GM21528 (cell line): ENCODE measurements at regions not wholly inside any gene's neighbourhood (a gene's known extent, or its start where the extent isn't known, plus 50 kb on each side); places are given as distances from the start of the nearest gene placed in this dataset.

Experiments
- ATAC-seq: cut with Tn5 transposase; IDR thresholded peaks from one replicate; pipeline ENCODE4 v1.9.1; 2021; ENCODE audit warnings: mild to moderate bottlenecking, moderate library complexity; ENCODE audit not compliant: unreplicated experiment, low FRiP score

DNA sequence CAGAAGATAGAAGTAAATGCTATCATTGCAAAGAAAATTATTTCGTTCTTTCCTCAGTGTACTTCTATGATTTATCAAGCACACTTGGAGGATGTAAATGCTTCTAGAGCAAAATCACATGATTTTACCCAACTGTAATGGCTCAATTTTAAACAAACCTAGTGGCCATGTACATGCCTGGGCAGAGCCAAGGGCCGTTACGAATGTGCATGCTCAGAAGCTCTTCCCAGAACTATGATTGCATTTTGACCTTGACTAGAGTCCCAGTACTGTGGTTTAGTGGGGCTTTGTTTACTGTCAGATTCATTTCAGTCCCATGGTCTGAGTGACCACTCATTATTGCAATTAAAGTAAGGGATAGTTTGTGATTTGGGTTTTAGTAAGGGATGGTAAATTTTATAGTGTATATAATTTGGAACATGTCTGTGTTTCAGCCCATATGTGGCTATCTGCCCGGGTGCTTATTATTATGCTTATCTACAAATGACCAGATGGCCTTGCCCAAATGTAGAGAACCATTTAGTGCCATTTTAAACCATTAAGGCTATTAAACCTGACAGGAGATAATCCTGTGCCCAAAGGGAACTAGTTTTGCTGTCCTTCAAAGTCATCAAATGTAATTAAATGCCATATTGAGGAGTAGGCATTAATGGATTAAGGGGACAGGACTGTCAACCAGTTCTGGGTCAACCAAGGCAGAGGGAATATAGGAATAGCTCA is 239.1 kb downstream of the ICOS start:
- no peak for ATAC-seq

DNA sequence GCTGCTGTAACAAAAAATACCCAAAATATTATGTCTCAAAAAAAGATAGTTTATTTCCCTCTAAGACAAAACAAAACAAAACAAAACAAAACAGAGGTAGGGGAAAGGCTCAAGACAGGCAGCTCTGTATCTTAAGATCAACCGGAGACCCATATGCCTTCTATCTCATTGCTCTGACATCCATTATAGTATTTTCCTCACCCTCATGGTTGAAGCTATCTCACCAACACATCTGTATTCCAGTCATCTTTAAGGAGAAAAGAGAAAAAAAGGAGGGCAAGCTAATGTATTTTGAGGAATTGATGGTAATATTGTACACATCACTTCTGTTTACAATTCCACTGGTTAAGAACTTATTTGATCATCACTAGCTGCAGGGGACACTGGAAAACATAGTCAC is 239.7 kb downstream of the ICOS start:
- ATAC-seq: no peak

GRCh38 chr2:204177251-204177976 is 240.9 kb downstream of the ICOS start:
- ATAC-seq: no peak

DNA sequence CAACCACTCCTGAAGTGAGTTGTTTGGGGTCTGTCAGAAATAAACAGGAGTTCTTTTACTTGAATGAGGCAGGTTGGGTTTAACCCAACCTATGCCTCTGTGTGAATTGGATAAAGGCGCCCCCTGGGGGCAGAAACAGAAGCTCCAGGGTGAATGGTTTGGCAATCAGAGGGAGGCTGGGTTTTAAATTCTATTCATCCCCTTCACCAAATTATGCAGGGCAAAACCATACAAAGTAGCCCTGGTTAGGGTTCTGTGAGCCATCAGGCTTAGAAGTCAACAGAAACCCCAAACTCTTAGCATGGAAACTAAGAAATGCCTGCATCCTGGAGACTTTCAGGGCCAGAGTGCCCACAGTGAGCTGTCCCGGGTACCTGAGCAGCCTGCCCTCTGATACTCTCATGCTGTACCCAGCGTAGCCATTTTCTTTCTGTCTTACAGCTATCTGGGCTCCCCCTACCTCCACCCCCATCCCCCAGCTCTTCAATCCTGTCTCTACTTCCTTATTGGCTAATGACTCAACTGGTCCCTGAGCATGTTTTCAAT is 241.5 kb downstream of the ICOS start:
- peak; percentile 75 for ATAC-seq

GRCh38 chr2:204180649-204181048 is 244.1 kb downstream of the ICOS start:
- ATAC-seq: no peak

GRCh38 chr2:204183608-204184007 is 247.0 kb downstream of the ICOS start:
- ATAC-seq: no peak

GRCh38 chr2:204184226-204184625 is 247.7 kb downstream of the ICOS start:
- no peak for ATAC-seq

DNA sequence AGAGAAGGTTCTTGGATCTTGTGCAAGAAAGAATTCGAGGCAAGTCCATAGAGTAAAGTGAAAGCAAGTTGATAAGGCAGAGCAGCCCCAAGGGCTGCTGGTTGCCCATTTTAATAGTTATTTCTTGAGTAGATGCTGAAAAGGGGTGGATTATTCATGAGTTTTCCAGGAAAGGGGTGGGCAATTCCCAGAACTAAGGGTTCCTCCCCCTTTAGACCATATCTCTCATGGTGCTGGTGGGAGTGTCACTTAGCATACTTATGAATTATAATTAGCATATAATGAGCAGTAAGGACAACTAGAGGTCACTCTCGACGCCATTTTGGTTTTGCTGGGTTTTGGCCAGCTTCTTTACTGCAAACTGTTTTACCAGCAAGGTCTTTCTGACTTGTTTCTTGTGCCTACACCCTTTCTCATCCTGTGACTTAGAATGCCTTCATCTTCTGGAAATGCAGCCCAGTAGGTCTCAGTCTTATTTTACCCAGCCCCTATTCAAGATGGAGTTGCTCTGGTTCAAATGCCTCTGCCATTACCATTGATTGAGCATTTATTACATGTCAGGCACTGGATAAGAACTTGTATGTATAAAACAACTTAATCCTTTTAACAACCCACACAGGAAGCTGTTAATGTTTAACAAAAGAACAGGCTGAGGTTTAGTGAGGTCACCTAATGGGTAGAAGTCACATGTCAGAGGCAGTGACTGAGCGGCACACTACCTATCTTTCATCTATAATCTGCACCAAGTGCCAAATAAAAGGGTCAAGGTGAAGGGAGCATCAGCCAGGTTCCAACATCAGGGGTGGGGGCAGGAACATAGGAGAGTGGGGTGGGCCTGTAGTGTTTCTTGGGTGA is 250.9 kb downstream of the ICOS start:
- ATAC-seq: no peak

GRCh38 chr2:204191574-204191973 is 255.0 kb downstream of the ICOS start:
- no peak for ATAC-seq

- no peak for ATAC-seq
These were observed 258.9 kb downstream of the ICOS start for GRCh38 chr2:204195498-204195897.

GRCh38 chr2:204197336-204198005 is 260.9 kb downstream of the ICOS start:
- no peak for ATAC-seq

- no peak for ATAC-seq
These were observed 262.8 kb downstream of the ICOS start for GRCh38 chr2:204199357-204199756.

DNA sequence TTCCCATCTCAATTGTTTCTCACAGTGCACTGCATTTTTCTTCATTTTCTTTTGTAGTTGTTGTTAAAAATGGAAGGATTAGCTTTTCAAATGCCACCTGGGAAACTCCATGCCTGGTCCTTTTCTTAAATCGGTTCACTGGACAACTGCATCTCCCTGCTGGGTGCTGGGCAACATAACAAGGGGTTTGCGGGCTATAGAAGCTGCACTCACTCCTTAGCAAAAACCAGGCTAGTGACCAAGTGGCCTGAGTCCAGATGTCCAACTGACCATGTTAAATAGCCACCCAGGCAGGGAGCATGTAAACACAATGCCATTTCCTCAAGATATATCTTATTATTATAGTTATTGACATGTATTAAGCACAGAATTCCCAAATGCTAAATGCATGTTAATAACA is 264.9 kb downstream of the ICOS start:
- no peak for ATAC-seq

DNA sequence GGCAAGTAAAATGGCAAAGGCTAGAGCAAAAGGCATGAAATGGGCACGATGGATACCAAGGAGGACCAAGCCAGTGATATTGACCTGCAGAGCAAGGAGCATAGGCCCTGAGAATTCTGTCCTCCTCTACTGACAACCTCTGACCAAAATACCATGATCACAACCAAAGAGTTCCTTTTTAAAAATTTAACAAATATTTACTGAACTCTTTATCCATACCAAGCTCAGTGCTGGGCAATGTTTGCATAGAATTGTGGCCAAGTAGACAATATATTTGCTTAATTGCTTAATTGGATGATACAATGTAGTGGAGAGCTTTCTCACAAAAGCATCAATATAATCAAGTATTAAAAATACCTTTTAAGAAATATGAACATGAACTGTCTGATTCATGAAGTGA is 265.7 kb downstream of the ICOS start:
- ATAC-seq: no peak

- no peak for ATAC-seq
These were observed 267.1 kb downstream of the ICOS start for GRCh38 chr2:204203704-204204103.

GRCh38 chr2:204205082-204205481 is 268.5 kb downstream of the ICOS start:
- ATAC-seq: no peak

GRCh38 chr2:204205538-204205937 is 269.0 kb downstream of the ICOS start:
- no peak for ATAC-seq

- ATAC-seq: no peak
These were observed 271.3 kb downstream of the ICOS start for GRCh38 chr2:204207866-204208265.

- no peak for ATAC-seq
These were observed 277.0 kb downstream of the ICOS start for GRCh38 chr2:204213588-204213987.

GRCh38 chr2:204218040-204218439 is 281.5 kb downstream of the ICOS start:
- no peak for ATAC-seq
